HFFc6 (cell line): ENCODE measurements at regions not wholly inside any gene's neighbourhood (a gene's known extent, or its start where the extent isn't known, plus 50 kb on each side); places are given as distances from the start of the nearest gene placed in this dataset.

Source experiments
- DNase-seq: peaks from one replicate; pipeline ENCODE4 v3.0.0-alpha.2; 2018
- H3K27ac Mint-ChIP-seq: 2 replicates; pipeline ENCODE4 v1.8.0; 2020; ENCODE audit warnings: mild to moderate bottlenecking, mixed read lengths
- H3K27me3 Mint-ChIP-seq: 2 replicates; pipeline ENCODE4 v1.8.0; 2021; ENCODE audit warnings: mild to moderate bottlenecking, moderate library complexity, mixed read lengths; ENCODE audit not compliant: insufficient read depth
- H3K36me3 Mint-ChIP-seq: 2 replicates; pipeline ENCODE4 v1.8.0; 2021; ENCODE audit warnings: low read depth, mixed read lengths
- H3K4me1 Mint-ChIP-seq: 2 replicates; pipeline ENCODE4 v1.8.0; 2020; ENCODE audit warnings: low read depth, mixed read lengths
- H3K4me3 Mint-ChIP-seq: 2 replicates; pipeline ENCODE4 v1.8.0; 2020; ENCODE audit warnings: mild to moderate bottlenecking, moderate library complexity, mixed read lengths
- H3K9me3 Mint-ChIP-seq: 2 replicates; pipeline ENCODE4 v1.8.0; 2020; ENCODE audit warnings: mild to moderate bottlenecking, mixed read lengths
- TF ChIP-seq, protein P1 (sequence below): fragments of 200-600 bp; sonication (generic); IDR thresholded peaks from 2 replicates; pipeline ENCODE4 v1.5.0; 2021; ENCODE audit warnings: antibody characterized with exemption, mild to moderate bottlenecking

DNA sequence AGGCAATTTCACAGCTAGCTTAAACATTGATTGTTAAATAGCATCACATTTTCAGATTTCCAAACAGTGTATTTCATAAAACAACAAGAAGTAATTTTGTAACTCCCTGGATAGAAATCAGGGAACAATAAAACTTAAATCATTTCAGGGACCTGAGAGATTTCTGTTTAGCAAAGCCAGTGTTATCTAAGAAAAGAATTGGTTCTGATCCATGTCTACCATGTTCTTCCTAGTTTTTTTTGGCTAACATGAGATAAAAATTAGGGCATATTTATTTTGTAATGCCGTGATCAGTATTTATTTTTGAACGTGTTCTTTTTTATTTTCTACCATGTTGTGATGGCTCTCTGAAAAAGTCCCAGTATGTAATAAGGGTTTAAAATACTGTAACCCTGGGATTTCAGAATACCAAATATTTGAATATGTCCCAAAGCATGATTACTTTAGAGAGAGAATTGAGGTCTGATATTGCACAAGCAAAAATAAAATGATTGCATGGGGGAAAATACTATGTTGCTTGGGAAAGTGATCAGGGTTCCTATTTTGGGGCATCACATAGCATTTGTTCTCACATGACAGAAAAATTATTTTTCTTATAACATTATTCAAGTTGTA lies 188.7 kb upstream of the CEP162 start:
- H3K9me3 Mint-ChIP-seq: no peaks in the 10 kb centered on the region
- TF ChIP-seq, protein P1, sequence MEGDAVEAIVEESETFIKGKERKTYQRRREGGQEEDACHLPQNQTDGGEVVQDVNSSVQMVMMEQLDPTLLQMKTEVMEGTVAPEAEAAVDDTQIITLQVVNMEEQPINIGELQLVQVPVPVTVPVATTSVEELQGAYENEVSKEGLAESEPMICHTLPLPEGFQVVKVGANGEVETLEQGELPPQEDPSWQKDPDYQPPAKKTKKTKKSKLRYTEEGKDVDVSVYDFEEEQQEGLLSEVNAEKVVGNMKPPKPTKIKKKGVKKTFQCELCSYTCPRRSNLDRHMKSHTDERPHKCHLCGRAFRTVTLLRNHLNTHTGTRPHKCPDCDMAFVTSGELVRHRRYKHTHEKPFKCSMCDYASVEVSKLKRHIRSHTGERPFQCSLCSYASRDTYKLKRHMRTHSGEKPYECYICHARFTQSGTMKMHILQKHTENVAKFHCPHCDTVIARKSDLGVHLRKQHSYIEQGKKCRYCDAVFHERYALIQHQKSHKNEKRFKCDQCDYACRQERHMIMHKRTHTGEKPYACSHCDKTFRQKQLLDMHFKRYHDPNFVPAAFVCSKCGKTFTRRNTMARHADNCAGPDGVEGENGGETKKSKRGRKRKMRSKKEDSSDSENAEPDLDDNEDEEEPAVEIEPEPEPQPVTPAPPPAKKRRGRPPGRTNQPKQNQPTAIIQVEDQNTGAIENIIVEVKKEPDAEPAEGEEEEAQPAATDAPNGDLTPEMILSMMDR: no peak
- H3K4me3 Mint-ChIP-seq: no peak overlapping the region
- no peaks in the 10 kb centered on the region for H3K36me3 Mint-ChIP-seq
- H3K27me3 Mint-ChIP-seq: peaks cover 17% of the 10 kb centered on the region
- no peak overlapping the region for H3K27ac Mint-ChIP-seq
- DNase-seq: no peak
- peaks cover 8% of the 10 kb centered on the region for H3K4me1 Mint-ChIP-seq

DNA sequence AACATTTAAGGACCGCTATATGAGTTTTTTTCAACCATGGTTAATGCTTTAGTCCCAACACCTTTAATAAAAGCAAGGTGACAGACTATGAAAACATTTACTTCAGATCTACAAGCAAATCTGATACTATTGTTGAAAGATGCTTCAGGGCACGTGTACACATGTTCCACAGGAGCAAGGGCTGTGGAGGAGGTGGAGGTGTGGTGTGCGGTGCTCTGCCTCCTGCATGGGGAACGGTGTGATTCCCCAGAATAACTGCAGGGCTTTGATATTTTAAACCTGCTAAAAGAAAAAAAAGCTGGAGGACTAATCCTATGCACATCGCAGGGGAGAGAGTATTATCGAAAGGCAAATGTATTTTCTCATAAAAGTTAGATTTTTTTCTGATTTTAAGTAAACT lies 188.1 kb upstream of the CEP162 start:
- H3K4me3 Mint-ChIP-seq: no peak overlapping the region
- H3K27me3 Mint-ChIP-seq: peaks cover 17% of the 10 kb centered on the region
- peaks cover 14% of the 10 kb centered on the region for H3K4me1 Mint-ChIP-seq
- no peaks in the 10 kb centered on the region for H3K9me3 Mint-ChIP-seq
- TF ChIP-seq, protein P1: no peak
- H3K27ac Mint-ChIP-seq: no peak overlapping the region
- H3K36me3 Mint-ChIP-seq: no peaks in the 10 kb centered on the region
- DNase-seq: no peak

DNA sequence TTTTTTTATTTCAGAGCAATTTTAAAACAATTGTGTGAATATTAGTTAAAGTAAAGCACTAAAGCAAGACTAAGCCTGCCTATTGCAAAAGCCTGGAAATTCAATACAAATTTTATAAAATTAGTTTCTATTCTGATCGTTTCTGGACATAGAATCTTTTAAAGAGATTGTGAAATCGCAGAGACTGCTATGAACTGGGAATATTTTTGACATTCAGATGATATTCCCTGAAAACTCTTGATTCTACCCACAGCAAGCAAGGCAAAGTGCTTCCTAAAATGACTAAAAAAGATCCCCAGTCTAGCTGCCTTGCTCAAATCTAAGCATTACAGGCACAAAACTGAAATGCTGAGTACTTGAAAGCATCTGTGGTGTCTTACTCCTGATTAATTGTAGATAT lies 187.6 kb upstream of the CEP162 start:
- H3K36me3 Mint-ChIP-seq: no peaks in the 10 kb centered on the region
- TF ChIP-seq, protein P1: no peak
- H3K27ac Mint-ChIP-seq: no peak overlapping the region
- peaks cover 16% of the 10 kb centered on the region for H3K4me1 Mint-ChIP-seq
- H3K4me3 Mint-ChIP-seq: no peak overlapping the region
- DNase-seq: no peak
- H3K27me3 Mint-ChIP-seq: peaks cover 17% of the 10 kb centered on the region
- H3K9me3 Mint-ChIP-seq: no peaks in the 10 kb centered on the region

DNA sequence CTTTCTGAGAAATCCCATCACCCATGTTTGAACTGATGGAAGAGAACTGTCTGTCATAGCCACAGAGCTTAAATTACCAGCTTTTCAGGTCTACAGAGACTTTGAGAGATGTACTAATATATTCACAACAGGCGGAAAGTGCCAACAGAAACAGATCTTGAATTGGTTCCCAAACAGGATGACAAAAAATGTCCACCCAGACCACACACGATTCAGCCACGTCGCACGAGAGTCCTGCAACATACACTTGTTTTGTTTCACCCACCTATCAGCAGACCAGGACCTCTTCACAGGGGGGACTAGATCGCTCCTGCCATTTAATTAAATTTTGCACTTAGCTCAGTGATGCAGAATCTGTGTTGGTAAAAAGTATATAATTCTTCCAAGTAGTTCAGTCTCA lies 187.1 kb upstream of the CEP162 start:
- Mint-ChIP-seq H3K27ac (no peak overlapping the region), H3K36me3 (no peaks in the 10 kb centered on the region), H3K9me3 (no peaks in the 10 kb centered on the region), H3K27me3 (peaks cover 17% of the 10 kb centered on the region), H3K4me3 (no peak overlapping the region), H3K4me1 (peaks cover 16% of the 10 kb centered on the region)
- no peak for DNase-seq
- TF ChIP-seq, protein P1: no peak

DNA sequence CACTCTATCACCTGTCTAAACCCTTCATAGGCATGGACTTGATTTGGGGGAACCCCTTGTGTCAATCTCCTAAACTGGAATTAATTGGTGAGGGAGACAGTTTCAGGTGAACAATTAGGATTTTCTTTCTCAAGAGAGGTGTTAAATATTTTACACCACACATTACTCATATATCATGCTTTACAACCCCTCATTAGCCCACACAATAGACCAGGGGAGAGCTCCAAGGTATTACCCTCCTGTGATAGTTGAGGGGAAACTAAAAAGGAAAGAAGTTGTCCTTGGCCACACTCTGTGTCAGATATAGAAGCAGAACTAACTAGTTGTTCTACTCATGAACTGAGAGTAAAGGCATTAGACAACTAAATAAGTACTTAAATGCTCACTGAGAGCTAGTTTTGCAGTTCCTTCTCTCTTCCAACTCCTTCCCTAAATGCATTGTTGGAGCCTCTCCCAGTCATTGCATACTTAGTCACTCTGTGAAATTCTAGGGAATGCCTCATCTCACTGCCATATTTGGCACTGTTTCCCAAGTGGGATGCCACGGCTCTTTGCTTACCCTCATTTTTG lies 183.7 kb upstream of the CEP162 start:
- no peaks in the 10 kb centered on the region for H3K9me3 Mint-ChIP-seq
- no peaks in the 10 kb centered on the region for H3K36me3 Mint-ChIP-seq
- H3K4me3 Mint-ChIP-seq: no peak overlapping the region
- TF ChIP-seq, protein P1: no peak
- DNase-seq: peak; percentile 69
- H3K27me3 Mint-ChIP-seq: peaks cover 17% of the 10 kb centered on the region
- H3K27ac Mint-ChIP-seq: no peak overlapping the region
- peaks cover 16% of the 10 kb centered on the region for H3K4me1 Mint-ChIP-seq
